Skeletal muscle cell (primary cell): ENCODE measurements at regions not wholly inside any gene's neighbourhood (a gene's known extent, or its start where the extent isn't known, plus 50 kb on each side); places are given as distances from the start of the nearest gene placed in this dataset.

Experiments
- DNase-seq: peaks from one replicate; pipeline ENCODE4 v3.0.0-alpha.2; 2010; ENCODE audit warnings: low read depth
- H3K4me3 ChIP-seq: 2 replicates; pipeline ENCODE4 v1.5.1; 2011; ENCODE audit warnings: low read depth, mild to moderate bottlenecking, control low read depth, low read length, moderate library complexity

DNA sequence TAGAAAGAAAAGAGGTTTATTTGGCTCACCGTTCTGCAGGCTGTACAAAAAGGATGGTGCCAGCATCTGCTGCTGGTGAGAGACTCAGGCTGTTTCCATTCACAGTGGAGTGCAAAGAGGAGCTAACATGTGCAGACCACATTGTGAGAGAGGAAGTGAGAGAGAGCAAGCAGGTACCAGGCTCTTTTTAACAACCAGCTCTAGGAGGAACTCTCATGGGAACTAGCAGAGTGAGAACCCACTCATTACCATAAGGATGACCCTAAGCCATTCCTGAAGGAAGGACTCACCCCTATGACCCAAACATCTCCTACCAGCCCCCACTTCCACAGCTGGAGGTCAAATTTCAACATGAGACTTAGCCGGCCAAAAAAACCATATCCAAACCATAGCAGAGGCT, 158.6 kb upstream of the ADGRL3 start:
- DNase-seq: no peak

DNA sequence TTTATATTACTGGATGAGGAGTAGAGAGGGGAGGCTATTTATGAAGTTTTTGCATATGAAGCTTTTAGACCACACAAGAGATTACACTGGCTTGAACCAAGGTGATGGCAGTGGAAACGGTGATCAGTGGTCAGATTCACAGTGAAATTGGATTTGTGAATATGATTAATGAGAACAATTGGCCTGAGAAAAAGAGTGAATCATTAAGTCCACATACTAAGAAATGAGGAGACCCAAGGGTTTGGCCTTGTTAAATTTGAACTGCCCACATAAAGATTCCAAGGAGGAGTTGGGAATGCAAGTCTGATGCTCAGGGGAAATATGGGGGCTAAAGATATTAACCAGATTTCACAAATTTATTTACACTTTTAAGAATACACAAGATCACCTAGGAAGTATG, 155.3 kb upstream of the ADGRL3 start:
- H3K4me3 ChIP-seq: no peak overlapping the region
- DNase-seq: no peak

More for the DNA sequence above, 158.6 kb upstream of the ADGRL3 start:
- no peak overlapping the region for H3K4me3 ChIP-seq

DNA sequence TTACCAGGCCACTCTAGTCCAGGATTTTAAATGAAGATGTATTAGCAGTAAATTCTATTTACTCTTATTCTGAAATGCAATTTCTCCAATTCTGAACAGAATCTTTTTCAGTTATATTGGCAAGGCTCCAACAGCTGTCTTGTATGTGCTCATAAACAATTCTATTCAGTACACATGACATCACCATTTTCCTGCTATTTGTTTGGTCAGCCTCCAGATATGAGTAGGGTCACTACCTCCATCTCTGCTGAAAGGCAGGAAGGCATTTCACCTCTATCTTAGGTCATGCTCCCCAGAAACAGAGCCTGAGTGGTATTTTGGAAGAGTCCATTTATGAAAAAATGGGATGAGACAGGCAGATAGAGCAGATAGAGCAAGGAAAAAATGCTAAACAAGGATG, 151.1 kb upstream of the ADGRL3 start:
- DNase-seq: no peak
- H3K4me3 ChIP-seq: no peak overlapping the region

DNA sequence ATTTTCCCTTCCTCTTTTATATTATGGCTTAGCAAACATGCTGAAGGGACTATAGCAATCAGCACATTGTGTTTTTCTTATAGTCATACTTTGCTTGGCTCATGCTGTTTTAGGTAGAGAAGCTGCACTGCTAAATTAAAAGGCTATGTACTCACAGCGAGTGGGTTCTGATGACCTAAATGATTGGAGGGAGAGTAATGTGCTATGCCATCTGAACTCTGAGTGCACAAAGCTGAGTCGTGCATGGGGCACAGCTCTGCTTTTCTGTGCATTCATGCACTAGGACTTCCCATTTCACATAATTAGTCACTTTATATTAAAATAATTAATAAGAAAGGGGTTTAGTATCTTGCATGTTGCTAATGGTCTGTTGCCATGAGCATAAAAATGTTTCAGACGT, 132.7 kb upstream of the ADGRL3 start:
- H3K4me3 ChIP-seq: no peak overlapping the region
- no peak for DNase-seq

DNA sequence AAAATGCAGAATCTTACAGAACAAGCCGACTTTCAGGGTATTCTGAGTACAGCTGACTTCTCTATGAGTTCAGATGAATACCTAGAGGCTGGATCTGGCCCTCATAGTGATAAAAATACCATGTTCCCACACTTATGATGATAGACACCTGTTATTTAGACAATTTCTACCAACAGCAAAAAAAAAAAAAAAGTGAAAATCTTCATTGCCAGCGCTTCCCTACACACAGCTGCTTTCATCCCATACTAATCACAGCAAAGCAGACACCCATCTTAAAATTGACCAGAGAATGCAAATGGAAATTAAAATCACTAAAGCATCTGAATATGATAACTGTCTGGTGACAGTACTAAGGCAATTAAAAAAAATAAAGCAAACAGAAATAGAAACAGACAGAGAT, 132.1 kb upstream of the ADGRL3 start:
- no peak for DNase-seq
- H3K4me3 ChIP-seq: no peak overlapping the region

DNA sequence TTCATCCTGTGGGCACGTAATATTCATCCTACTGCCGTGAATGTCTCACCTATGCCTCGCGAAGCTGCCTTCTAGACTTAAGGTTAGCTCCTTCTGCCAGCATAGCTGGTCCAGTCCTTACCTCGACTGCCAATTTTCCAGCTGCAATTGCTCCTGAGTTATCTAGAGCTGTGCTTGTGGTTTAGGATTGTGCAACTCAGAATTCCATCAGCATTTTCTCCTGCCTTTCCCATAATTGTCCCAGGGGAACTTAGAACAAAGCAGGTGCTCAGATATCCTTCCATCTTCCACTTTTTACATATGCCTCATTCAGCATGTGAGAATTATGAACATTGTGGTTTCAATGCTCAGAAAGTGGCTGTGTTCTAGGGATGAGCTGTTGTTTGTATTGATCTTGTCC, 131.4 kb upstream of the ADGRL3 start:
- H3K4me3 ChIP-seq: no peak overlapping the region
- peak; percentile 62 for DNase-seq

DNA sequence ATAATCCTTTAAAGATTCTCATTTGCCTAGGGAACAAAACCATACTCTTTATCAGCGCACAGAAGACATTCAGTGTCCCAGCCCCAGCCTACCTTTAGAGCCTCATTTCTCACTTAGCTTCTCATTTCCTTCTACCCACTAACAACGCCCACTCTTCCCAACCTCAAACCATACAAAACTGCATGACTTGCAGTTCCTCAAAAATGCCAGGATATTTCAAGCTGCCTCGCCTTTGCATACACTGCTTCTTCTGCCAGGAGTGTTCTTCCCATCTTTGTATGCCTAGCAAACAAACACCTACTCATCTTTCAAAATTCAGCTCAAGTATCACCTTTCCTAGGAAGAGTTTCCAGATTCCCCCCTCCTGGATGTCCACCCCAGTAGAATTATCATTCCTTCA, 129.9 kb upstream of the ADGRL3 start:
- no peak for DNase-seq
- no peak overlapping the region for H3K4me3 ChIP-seq

DNA sequence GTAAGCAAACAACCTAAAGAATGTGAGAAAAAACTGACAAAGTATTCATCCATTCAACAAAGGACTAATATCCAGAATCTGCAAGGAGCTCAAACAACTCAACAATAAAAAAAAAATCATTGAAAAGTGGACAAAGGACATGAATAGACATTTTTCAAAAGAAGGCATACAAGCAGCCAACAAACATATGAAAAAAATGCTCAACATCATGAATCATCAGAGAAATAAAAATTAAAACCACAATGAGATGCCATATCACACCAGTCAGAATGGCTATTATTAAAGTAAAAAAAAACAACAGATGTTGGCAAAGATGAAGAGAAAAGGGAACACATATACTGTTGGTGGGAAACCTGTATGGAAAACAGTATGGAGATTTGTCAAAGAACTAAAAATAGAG, 120.7 kb upstream of the ADGRL3 start:
- no peak overlapping the region for H3K4me3 ChIP-seq
- no peak for DNase-seq

DNA sequence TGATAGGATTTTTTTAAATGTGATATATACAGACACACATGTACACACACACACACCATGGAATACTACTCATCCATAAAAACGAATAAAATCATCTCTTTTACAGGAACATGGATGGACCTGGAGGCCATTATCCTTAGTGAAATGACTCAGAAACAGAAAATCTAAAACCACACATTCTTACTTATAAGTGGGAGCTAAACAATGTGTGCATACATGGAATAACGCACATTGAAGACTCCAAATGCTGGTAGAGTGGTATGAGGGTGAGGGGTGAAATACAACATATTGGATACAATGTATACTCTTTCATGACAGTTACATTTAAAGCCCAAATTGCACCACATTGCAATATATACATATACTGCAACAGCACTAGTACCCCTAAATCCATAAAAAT, 120.2 kb upstream of the ADGRL3 start:
- no peak for DNase-seq
- H3K4me3 ChIP-seq: no peak overlapping the region

DNA sequence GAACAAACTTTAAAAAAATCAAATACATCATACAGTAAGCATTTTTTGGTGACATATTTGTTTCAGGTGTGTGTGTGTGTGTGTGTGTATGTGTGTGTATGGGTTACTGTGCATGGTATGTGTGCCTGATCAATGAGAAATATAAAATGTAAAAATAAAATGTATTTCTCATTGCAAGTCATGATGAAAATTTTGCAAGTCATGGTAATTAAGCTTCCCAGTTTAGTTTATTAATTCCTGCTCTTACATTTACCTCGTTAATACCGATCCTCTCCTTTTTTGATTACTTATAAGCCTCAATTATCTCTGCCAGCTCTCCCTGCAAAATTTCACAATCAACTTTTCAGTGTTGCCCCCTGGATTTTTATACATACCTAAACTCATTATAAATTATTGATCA, 114.6 kb upstream of the ADGRL3 start:
- no peak overlapping the region for H3K4me3 ChIP-seq
- no peak for DNase-seq

DNA sequence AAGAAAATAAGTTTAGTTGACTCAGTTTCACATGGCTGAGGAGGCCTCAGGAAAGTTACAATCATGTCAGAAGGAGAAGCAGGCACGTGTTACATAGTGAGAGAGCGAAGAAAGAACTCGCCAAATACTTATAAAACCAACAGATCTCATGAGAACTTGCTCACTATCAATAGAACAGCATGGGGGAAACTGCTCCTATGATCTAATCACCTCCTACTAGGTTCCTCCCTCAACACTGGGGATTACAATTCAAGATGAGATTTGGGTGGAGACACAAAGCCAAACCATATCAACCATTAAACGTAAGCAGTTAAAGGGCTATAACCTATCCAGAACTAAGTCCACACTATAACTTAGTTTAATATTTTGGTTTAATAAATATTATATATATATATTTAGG, 113.8 kb upstream of the ADGRL3 start:
- no peak overlapping the region for H3K4me3 ChIP-seq
- no peak for DNase-seq

DNA sequence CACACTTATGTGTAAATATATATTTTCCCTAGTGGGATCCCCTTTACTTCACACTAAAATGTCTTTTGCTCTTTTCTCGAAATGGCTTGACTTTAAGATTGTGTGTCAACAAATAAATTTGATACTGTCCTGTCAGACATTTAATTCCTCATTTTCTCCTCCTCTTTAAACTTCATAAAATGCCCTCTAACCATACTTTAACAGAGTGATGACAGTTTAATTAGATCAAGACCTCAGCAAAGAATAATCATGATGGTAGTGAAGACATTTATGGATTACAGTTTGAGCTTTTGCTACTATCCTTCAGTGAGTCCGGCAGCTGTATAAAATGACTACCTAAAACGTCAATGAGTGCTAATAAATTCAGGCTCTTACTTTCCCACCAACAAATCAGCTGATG, 113.1 kb upstream of the ADGRL3 start:
- H3K4me3 ChIP-seq: no peak overlapping the region
- DNase-seq: no peak

DNA sequence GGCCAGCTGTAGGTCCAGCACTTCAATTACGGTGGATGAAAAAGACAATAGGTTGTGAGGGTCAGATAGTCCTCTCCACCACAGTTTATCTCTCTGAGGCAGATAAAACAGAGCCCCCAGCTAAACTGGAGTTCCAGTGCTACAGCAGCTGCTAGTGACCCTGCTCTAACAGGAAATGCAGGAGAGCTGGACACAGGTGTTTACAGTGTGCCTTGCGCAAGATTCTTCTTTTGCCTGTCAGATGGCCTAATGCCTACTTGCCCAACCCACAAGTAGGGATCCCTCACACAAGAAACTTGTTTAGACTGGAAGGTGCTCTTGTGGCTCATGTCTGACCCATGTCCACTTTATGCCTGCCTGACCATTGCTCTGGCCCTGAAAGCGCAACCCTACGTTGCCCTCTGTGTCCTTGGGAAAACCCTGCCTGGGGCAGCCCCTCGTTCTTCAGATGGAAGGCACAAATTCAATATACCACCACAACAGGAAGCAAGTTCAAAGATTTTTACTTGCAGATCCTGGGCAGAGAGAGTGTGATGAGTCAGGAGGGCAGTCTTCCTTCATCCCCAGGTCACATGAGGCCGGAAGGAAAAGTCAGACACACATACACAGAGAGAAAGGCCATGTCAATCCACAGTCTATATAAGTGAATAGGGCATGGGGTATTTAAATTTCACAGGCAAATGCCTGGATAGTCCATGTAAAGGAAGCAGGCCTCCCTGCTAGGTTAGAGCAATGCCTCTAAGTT, 105.1 kb upstream of the ADGRL3 start:
- H3K4me3 ChIP-seq: no peak overlapping the region
- no peak for DNase-seq

DNA sequence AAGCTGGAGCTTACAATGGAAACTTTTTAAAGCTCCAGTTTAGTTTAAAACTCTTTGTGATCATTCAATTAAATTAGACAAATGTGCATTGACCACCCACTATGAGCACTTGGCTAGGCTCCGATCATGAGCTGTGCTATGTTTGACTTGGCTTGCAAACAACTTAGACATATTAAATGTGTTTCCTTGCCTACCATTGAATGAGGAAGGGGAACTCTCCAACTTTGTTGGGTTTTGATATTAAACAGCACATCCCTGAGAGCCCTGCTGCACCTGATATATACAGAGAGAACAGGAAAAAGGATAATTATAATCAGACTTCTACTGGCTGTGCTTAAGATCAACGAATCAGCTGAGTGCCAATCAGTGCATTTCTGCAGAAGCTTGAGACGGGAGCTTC, 71.4 kb upstream of the ADGRL3 start:
- DNase-seq: no peak
- H3K4me3 ChIP-seq: no peak overlapping the region

DNA sequence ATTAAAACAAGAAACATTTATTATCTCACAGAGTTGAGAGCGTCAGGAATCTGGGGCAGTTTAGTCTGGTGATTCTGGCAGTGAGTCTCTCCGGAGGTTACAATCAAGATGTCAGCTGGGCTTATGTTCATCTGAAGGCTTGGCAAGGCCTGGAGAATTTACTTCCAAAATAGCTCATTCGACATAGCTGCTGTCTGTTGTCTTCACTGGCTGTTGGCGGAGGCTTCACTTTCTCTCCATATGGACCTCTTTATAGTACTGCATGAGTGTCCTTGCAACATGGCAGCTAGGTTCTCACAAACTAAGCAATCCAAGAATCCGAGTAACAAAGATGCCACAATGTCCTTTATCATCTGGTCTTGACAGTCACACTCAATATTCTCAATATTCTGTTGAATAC, 70.2 kb upstream of the ADGRL3 start:
- DNase-seq: no peak
- no peak overlapping the region for H3K4me3 ChIP-seq

DNA sequence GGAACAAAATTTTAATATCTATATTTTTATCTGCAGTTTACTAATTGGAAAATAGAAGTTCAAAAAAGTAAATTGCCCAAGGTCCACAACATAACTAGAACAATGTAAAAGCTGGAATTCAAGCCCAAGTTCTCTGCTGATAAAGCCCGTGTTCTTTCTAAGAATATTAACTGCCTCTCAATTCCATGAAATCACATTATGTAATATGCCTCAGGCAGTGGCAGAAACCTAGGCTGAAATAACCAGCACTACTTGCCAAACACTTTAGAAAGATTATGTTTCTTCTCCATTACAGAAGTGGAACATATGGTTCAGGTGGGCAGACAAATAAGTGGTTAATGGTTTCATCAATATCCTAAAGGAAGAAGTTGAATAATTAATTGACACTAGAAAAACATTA, 56.7 kb upstream of the ADGRL3 start:
- no peak overlapping the region for H3K4me3 ChIP-seq
- no peak for DNase-seq

DNA sequence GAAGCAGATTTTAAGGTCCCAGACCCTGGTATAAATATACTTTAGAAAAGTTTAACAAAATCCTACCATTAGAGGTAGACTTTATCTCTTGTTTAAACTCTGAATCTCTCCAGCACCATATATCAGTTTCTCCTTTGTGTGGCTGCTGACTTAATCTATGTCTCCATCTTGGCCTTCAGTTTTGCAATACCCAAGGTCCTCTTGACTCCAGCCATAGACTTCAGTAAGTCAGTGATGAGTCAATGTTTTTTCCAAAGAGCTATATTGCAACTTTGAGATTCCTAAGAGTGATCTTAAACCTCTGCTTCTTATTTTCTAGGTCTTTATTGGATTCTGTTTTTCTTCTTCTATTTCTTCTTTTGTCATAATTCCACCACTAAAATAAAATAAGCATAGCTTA, 50.8 kb upstream of the ADGRL3 start:
- H3K4me3 ChIP-seq: no peak overlapping the region
- peak; percentile 64 for DNase-seq
